ENCODE measurements at regions not wholly inside any gene's neighbourhood (a gene's known extent, or its start where the extent isn't known, plus 50 kb on each side); places are given as distances from the start of the nearest gene placed in this dataset.

GRCh38 chr2:103818176-103818575 lies 1035.7 kb upstream of the POU3F3 start:
- Histone ChIP-seq H3K9me3 (ENCODE audit: control insufficient read depth, insufficient read depth, low read depth, low read length) (no peaks in the 10 kb centered on the region), H3K4me3 (ENCODE audit: low read depth, low read length) (no peak overlapping the region), H3K4me1 (ENCODE audit: control insufficient read depth, insufficient read depth, low read length) (no peaks in the 10 kb centered on the region), H3K27ac (ENCODE audit: extremely low read depth, low read depth, low read length) (no peak overlapping the region), H3K36me3 (ENCODE audit: control insufficient read depth in 2 of 2, insufficient read depth in 1 of 2, low read length in 2 of 2) (no peaks in the 10 kb centered on the region)
- ChIA-PET CTCF (no interaction called here), POLR2A (no interaction called here)
- TF ChIP-seq, protein P1, sequence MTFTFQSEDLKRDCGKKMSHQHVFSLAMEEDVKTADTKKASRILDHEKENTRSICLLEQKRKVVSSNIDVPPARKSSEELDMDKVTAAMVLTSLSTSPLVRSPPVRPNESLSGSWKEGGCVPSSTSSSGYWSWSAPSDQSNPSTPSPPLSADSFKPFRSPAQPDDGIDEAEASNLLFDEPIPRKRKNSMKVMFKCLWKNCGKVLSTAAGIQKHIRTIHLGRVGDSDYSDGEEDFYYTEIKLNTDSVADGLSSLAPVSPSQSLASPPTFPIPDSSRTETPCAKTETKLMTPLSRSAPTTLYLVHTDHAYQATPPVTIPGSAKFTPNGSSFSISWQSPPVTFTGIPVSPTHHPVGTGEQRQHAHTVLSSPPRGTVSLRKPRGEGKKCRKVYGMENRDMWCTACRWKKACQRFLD (tag by site-specific recombination; IDR thresholded peaks at IDR 0.05) = no peak
- TF ChIP-seq SCRT1 (tag by site-specific recombination; IDR thresholded peaks at IDR 0.05; ENCODE audit: borderline replicate concordance) (no peak), ZBTB10 (tag by site-specific recombination; IDR thresholded peaks at IDR 0.05) (no peak), ZNF530 (tag by site-specific recombination; IDR thresholded peaks at IDR 0.05; ENCODE audit: low read depth) (no peak), ZBTB17 (tag by site-specific recombination; IDR thresholded peaks at IDR 0.05) (no peak), ZFP3 (tag by site-specific recombination; IDR thresholded peaks at IDR 0.05; ENCODE audit: low read depth) (no peak), ZNF37A (tag by site-specific recombination; IDR thresholded peaks at IDR 0.05) (no peak), ZSCAN23 (tag by site-specific recombination; IDR thresholded peaks at IDR 0.05) (no peak)

- Histone ChIP-seq H3K27ac (ENCODE audit: extremely low read depth, low read depth, low read length) (no peak overlapping the region), H3K4me1 (ENCODE audit: control insufficient read depth, insufficient read depth, low read length) (no peaks in the 10 kb centered on the region), H3K9me3 (ENCODE audit: control insufficient read depth, insufficient read depth, low read depth, low read length) (no peaks in the 10 kb centered on the region), H3K36me3 (ENCODE audit: control insufficient read depth in 2 of 2, insufficient read depth in 1 of 2, low read length in 2 of 2) (no peaks in the 10 kb centered on the region), H3K4me3 (ENCODE audit: low read depth, low read length) (no peak overlapping the region)
- ChIA-PET CTCF (no interaction called here), POLR2A (no interaction called here)
- no peak for TF ChIP-seq GLI4 (tag by site-specific recombination; IDR thresholded peaks at IDR 0.05)
- TF ChIP-seq ZNF449 (tag by site-specific recombination; IDR thresholded peaks at IDR 0.05) = no peak
- TF ChIP-seq SCRT2 (tag by site-specific recombination; IDR thresholded peaks at IDR 0.05) = no peak
- no peak for TF ChIP-seq ZNF624 (tag by site-specific recombination; IDR thresholded peaks at IDR 0.05)
- TF ChIP-seq ZNF157 (tag by site-specific recombination; IDR thresholded peaks at IDR 0.05) = no peak
- TF ChIP-seq ZNF830 (tag by site-specific recombination; IDR thresholded peaks at IDR 0.05; ENCODE audit: low read depth) = no peak
- no peak for TF ChIP-seq GFI1B (tag by site-specific recombination; IDR thresholded peaks at IDR 0.05)
- TF ChIP-seq MYNN (tag by site-specific recombination; IDR thresholded peaks at IDR 0.05; ENCODE audit: borderline replicate concordance) = no peak
- no peak for TF ChIP-seq ZNF10 (tag by site-specific recombination; IDR thresholded peaks at IDR 0.05)
- TF ChIP-seq ZNF239 (tag by site-specific recombination; IDR thresholded peaks at IDR 0.05) = no peak
- no peak for TF ChIP-seq ZNF501 (tag by site-specific recombination; IDR thresholded peaks at IDR 0.05)
- TF ChIP-seq GLI2 (tag by site-specific recombination; IDR thresholded peaks at IDR 0.05; ENCODE audit: borderline replicate concordance, low read depth) = no peak
- no peak for TF ChIP-seq ZNF19 (tag by site-specific recombination; IDR thresholded peaks at IDR 0.05; ENCODE audit: low read depth)
- no peak for TF ChIP-seq ZNF214 (tag by site-specific recombination; IDR thresholded peaks at IDR 0.05; ENCODE audit: borderline replicate concordance)
- no peak for TF ChIP-seq ZBTB10 (tag by site-specific recombination; IDR thresholded peaks at IDR 0.05)
Observed at GRCh38 chr2:103819599-103819998, 1034.3 kb upstream of the POU3F3 start.
